Neural crest cell (in vitro differentiated cells): ENCODE measurements at regions not wholly inside any gene's neighbourhood (a gene's known extent, or its start where the extent isn't known, plus 50 kb on each side); places are given as distances from the start of the nearest gene placed in this dataset.
A peak's percentile ranks its signal among the peaks of the same experiment; 100 is the strongest.

Source experiments
- DNase-seq: peaks from one replicate; pipeline ENCODE4 v3.0.0; 2021; ENCODE audit warnings: low read depth, mixed read lengths, low spot score
- H3K27ac Mint-ChIP-seq: one replicate; pipeline ENCODE4 v1.8.0; 2021; ENCODE audit warnings: mild to moderate bottlenecking, mixed read lengths; ENCODE audit not compliant: unreplicated experiment
- H3K27me3 Mint-ChIP-seq: 2 replicates; pipeline ENCODE4 v1.8.0; 2021; ENCODE audit warnings: low read depth, mild to moderate bottlenecking, mixed read lengths
- H3K36me3 Mint-ChIP-seq: 2 replicates; pipeline ENCODE4 v1.8.0; 2021; ENCODE audit warnings: low read depth, mild to moderate bottlenecking, mixed read lengths
- H3K4me1 Mint-ChIP-seq: 2 replicates; pipeline ENCODE4 v1.8.0; 2021; ENCODE audit warnings: mixed read lengths
- H3K4me3 Mint-ChIP-seq: one replicate; pipeline ENCODE4 v1.8.0; 2021; ENCODE audit warnings: mild to moderate bottlenecking, mixed read lengths
- H3K9me3 Mint-ChIP-seq: 2 replicates; pipeline ENCODE4 v1.8.0; 2021; ENCODE audit warnings: mixed read lengths
- TF ChIP-seq, protein P1 (sequence below): fragments of 200-600 bp; sonication (generic); conservative IDR thresholded peaks from 2 replicates; pipeline ENCODE4 v1.5.0; 2021; ENCODE audit warnings: antibody characterized with exemption, mild to moderate bottlenecking

- Mint-ChIP-seq H3K4me3 (no peak overlapping the region), H3K36me3 (no peaks in the 10 kb centered on the region), H3K4me1 (peaks cover 13% of the 10 kb centered on the region), H3K9me3 (no peaks in the 10 kb centered on the region), H3K27ac (no peak overlapping the region), H3K27me3 (no peaks in the 10 kb centered on the region)
- TF ChIP-seq, protein P1, sequence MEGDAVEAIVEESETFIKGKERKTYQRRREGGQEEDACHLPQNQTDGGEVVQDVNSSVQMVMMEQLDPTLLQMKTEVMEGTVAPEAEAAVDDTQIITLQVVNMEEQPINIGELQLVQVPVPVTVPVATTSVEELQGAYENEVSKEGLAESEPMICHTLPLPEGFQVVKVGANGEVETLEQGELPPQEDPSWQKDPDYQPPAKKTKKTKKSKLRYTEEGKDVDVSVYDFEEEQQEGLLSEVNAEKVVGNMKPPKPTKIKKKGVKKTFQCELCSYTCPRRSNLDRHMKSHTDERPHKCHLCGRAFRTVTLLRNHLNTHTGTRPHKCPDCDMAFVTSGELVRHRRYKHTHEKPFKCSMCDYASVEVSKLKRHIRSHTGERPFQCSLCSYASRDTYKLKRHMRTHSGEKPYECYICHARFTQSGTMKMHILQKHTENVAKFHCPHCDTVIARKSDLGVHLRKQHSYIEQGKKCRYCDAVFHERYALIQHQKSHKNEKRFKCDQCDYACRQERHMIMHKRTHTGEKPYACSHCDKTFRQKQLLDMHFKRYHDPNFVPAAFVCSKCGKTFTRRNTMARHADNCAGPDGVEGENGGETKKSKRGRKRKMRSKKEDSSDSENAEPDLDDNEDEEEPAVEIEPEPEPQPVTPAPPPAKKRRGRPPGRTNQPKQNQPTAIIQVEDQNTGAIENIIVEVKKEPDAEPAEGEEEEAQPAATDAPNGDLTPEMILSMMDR, result no peak
- no peak for DNase-seq
Observed at GRCh38 chr10:57186201-57186600, 825.1 kb upstream of the ZWINT start.

- Mint-ChIP-seq H3K4me3 (no peak overlapping the region), H3K27ac (no peak overlapping the region), H3K9me3 (peaks cover 4% of the 10 kb centered on the region), H3K36me3 (no peaks in the 10 kb centered on the region), H3K27me3 (no peaks in the 10 kb centered on the region), H3K4me1 (peaks cover 14% of the 10 kb centered on the region)
- no peak for DNase-seq
- TF ChIP-seq, protein P1, result no peak
Observed at GRCh38 chr10:57169597-57169996, 808.5 kb upstream of the ZWINT start.

DNA sequence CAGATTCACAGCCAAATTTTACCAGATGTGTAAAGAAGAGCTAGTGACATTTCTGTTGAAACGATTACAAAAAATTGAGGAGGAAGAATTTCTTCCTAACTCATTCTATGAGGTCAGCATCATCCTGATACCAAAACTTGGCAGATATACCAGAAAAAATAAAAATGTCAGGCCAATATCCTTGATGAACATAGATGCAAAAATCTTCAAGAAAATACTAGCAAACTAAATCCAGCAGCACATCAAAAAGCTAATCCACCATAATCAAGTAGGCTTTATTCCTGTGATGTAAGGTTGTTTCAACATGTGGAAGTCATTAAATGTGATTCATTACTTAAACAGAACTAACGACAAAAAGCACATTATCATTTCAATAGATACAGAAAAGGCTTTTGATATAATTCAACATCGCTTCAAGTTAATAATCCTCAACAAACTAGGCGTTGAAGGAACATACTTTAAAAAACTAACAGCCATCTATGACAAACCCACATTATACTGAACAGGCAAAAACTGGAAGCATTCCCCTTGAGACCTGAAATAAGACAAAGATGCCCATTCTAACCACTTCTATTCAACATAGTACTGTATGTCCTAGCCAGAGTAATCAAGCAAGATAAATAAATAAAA is 807.7 kb upstream of the ZWINT start:
- Mint-ChIP-seq H3K27ac (peak overlapping the region; percentile 2), H3K4me1 (peaks cover 14% of the 10 kb centered on the region), H3K4me3 (no peak overlapping the region), H3K27me3 (no peaks in the 10 kb centered on the region), H3K9me3 (peaks cover 4% of the 10 kb centered on the region), H3K36me3 (no peaks in the 10 kb centered on the region)
- no peak for DNase-seq
- TF ChIP-seq, protein P1, result no peak

- TF ChIP-seq, protein P1, result no peak
- no peaks in the 10 kb centered on the region for H3K36me3 Mint-ChIP-seq
- no peak overlapping the region for H3K27ac Mint-ChIP-seq
- no peak overlapping the region for H3K4me3 Mint-ChIP-seq
- peaks cover 14% of the 10 kb centered on the region for H3K4me1 Mint-ChIP-seq
- peaks cover 4% of the 10 kb centered on the region for H3K9me3 Mint-ChIP-seq
- DNase-seq, result no peak
- H3K27me3 Mint-ChIP-seq, result no peaks in the 10 kb centered on the region
Observed at GRCh38 chr10:57165671-57166070, 804.6 kb upstream of the ZWINT start.

DNA sequence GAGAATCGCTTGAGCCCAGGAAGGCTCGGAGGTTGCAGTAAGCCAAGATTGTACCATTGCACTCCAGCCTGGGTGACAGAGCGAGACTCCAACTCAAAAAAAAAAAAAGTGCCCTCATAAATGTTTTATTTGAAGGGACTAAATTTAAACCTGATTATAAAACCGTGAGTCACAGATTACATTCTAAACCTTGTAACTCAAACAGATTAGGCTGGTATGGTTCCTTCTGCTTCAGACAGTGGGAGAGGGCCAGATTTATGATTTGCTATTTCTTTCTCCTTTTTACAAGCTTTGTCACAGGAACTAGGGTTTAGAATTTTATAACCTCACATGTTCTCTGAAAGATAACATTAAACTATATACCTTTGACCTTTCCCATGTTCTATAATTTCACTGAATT is 801.2 kb upstream of the ZWINT start:
- no peak for DNase-seq
- no peak overlapping the region for H3K27ac Mint-ChIP-seq
- H3K4me1 Mint-ChIP-seq, result peaks cover 14% of the 10 kb centered on the region

More for the DNA sequence above, 801.2 kb upstream of the ZWINT start:
- H3K9me3 Mint-ChIP-seq, result peaks cover 3% of the 10 kb centered on the region
- no peaks in the 10 kb centered on the region for H3K36me3 Mint-ChIP-seq
- no peak overlapping the region for H3K4me3 Mint-ChIP-seq
- TF ChIP-seq, protein P1, result no peak
- no peaks in the 10 kb centered on the region for H3K27me3 Mint-ChIP-seq
